Keratinocyte (primary cell): ENCODE measurements at regions not wholly inside any gene's neighbourhood (a gene's known extent, or its start where the extent isn't known, plus 50 kb on each side); places are given as distances from the start of the nearest gene placed in this dataset.

Source experiments
- DNase-seq: peaks from one replicate; pipeline ENCODE4 v3.0.0-alpha.2; 2011; ENCODE audit warnings: low read depth, missing footprints, low spot score
- FAIRE-seq: peaks from 2 replicates; lab custom pipeline; 2011; peaks lifted over from hg19 to GRCh38; lab: Jason Lieb, UNC
- H2AFZ ChIP-seq: 2 replicates; pipeline ENCODE4 v1.6.0; 2012; ENCODE audit warnings: low read length, control low read depth, inconsistent platforms; ENCODE audit not compliant: control insufficient read depth
- H3K27ac ChIP-seq: 2 replicates; pipeline ENCODE4 v1.5.1; 2011; ENCODE audit warnings: low read length; ENCODE audit not compliant: control insufficient read depth, insufficient read depth
- H3K27me3 ChIP-seq: 3 replicates; pipeline ENCODE4 v1.6.0; 2011; ENCODE audit warnings: low read length; ENCODE audit not compliant: control insufficient read depth, insufficient read depth; ENCODE audit errors: extremely low read depth
- H3K36me3 ChIP-seq, 2 experiments: 2 replicates in 1 of 2; 3 replicates in 1 of 2; pipeline ENCODE4 v1.5.1; 2011; ENCODE audit warnings: low read length in 2 of 2, mild to moderate bottlenecking in 1 of 2; ENCODE audit not compliant: control insufficient read depth in 2 of 2, insufficient read depth in 2 of 2; ENCODE audit errors: extremely low read depth in 1 of 2
- H3K4me1 ChIP-seq: 3 replicates; pipeline ENCODE4 v1.5.1; 2011; ENCODE audit warnings: low read length; ENCODE audit not compliant: control insufficient read depth, insufficient read depth; ENCODE audit errors: extremely low read depth
- H3K4me2 ChIP-seq: 3 replicates; pipeline ENCODE4 v1.6.0; 2011; ENCODE audit warnings: low read depth, low read length; ENCODE audit not compliant: control insufficient read depth, insufficient read depth; ENCODE audit errors: extremely low read depth
- H3K4me3 ChIP-seq, 3 experiments: fragments of 200-600 bp in 1 of 3; sonication (generic) in 1 of 3; 2 replicates in 2 of 3; 3 replicates in 1 of 3; pipeline ENCODE4 v1.5.1; 2011 to 2016; ENCODE audit warnings: low read length in 3 of 3, mild to moderate bottlenecking in 3 of 3, control low read depth in 2 of 3, inconsistent platforms in 1 of 3, low read depth in 1 of 3, mixed read lengths in 1 of 3, mixed run types in 1 of 3, moderate library complexity in 1 of 3; ENCODE audit not compliant: control insufficient read depth in 2 of 3, insufficient read depth in 2 of 3; ENCODE audit errors: extremely low read depth in 1 of 3
- H3K79me2 ChIP-seq: 2 replicates; pipeline ENCODE4 v1.6.0; 2012; ENCODE audit warnings: low read length; ENCODE audit not compliant: control insufficient read depth, insufficient read depth
- H3K9ac ChIP-seq: 3 replicates; pipeline ENCODE4 v1.6.0; 2011; ENCODE audit warnings: low read length; ENCODE audit not compliant: control insufficient read depth, insufficient read depth; ENCODE audit errors: extremely low read depth
- H3K9me1 ChIP-seq: 3 replicates; pipeline ENCODE4 v1.6.0; 2011; ENCODE audit warnings: low read length; ENCODE audit not compliant: control insufficient read depth, insufficient read depth; ENCODE audit errors: extremely low read depth
- H3K9me3 ChIP-seq: 2 replicates; pipeline ENCODE4 v1.5.1; 2012; ENCODE audit warnings: low read depth, low read length; ENCODE audit not compliant: control insufficient read depth
- H4K20me1 ChIP-seq: 3 replicates; pipeline ENCODE4 v1.6.0; 2011; ENCODE audit warnings: low read length; ENCODE audit not compliant: control insufficient read depth, insufficient read depth; ENCODE audit errors: extremely low read depth
- CTCF ChIP-seq, 3 experiments: IDR thresholded peaks in 1 of 3; conservative IDR thresholded peaks in 1 of 3; optimal IDR thresholded peaks in 1 of 3; 2 replicates in 2 of 3; 3 replicates in 1 of 3; pipeline versions ENCODE3 to v1.5.1; 2011; ENCODE audit warnings: low read length in 3 of 3, mild to moderate bottlenecking in 3 of 3, moderate library complexity in 2 of 3, control low read depth in 1 of 3, inconsistent platforms in 1 of 3; ENCODE audit not compliant: insufficient read depth in 2 of 3; ENCODE audit errors: extremely low read depth in 1 of 3
- EZH2 ChIP-seq: IDR thresholded peaks from one replicate; pipeline ENCODE4 v1.6.1; 2012; ENCODE audit warnings: inconsistent platforms, mild to moderate bottlenecking, low read length, moderate library complexity
- dilution Hi-C: fragments of 300-500 bp; cut with MboI; formaldehyde crosslinking; loops from one replicate; pipeline ENCODE4 v1.7.0; 2020; ENCODE audit warnings: low sequenced_read_pairs; ENCODE audit not compliant: extremely low pct_ligation_motif_present

GRCh38 chr15:79769933-79770759 is 126.7 kb downstream of the MTHFS start:
- H3K9me1 ChIP-seq = no peaks in the 10 kb centered on the region
- dilution Hi-C loops = no loop called here
- no peaks in the 10 kb centered on the region for H3K79me2 ChIP-seq
- no peak for FAIRE-seq
- H3K36me3 ChIP-seq = no peaks in the 10 kb centered on the region
- H3K4me1 ChIP-seq = no peaks in the 10 kb centered on the region
- no peak overlapping the region for H3K9ac ChIP-seq
- H3K27ac ChIP-seq = no peak overlapping the region
- no peak overlapping the region for H2AFZ ChIP-seq
- no peaks in the 10 kb centered on the region for H3K9me3 ChIP-seq
- no peak overlapping the region for H3K4me2 ChIP-seq
- no peak for TF ChIP-seq EZH2
- TF ChIP-seq CTCF (optimal IDR thresholded peaks at IDR 0.05 in 1 of 3, IDR thresholded peaks at IDR 0.05 in 1 of 3, conservative IDR thresholded peaks at IDR 0.05 in 1 of 3; ENCODE audit: extremely low read depth in 1 of 3, insufficient read depth in 2 of 3, low read length in 3 of 3) = no peak
- DNase-seq = no peak
- H4K20me1 ChIP-seq = no peaks in the 10 kb centered on the region
- H3K27me3 ChIP-seq = no peaks in the 10 kb centered on the region
- no peak overlapping the region for H3K4me3 ChIP-seq

- H3K27ac ChIP-seq = no peak overlapping the region
- no peaks in the 10 kb centered on the region for H4K20me1 ChIP-seq
- H3K36me3 ChIP-seq = no peaks in the 10 kb centered on the region
- DNase-seq = no peak
- H2AFZ ChIP-seq = no peak overlapping the region
- H3K27me3 ChIP-seq = no peaks in the 10 kb centered on the region
- H3K4me1 ChIP-seq = no peaks in the 10 kb centered on the region
- H3K4me2 ChIP-seq = no peak overlapping the region
- H3K79me2 ChIP-seq = no peaks in the 10 kb centered on the region
- dilution Hi-C loops = no loop called here
- TF ChIP-seq CTCF (optimal IDR thresholded peaks at IDR 0.05 in 1 of 3, IDR thresholded peaks at IDR 0.05 in 1 of 3, conservative IDR thresholded peaks at IDR 0.05 in 1 of 3; ENCODE audit: extremely low read depth in 1 of 3, insufficient read depth in 2 of 3, low read length in 3 of 3) (no peak), EZH2 (no peak)
- no peaks in the 10 kb centered on the region for H3K9me1 ChIP-seq
- no peaks in the 10 kb centered on the region for H3K9me3 ChIP-seq
- no peak overlapping the region for H3K9ac ChIP-seq
- no peak overlapping the region for H3K4me3 ChIP-seq
- no peak for FAIRE-seq
These were observed 123.7 kb downstream of the MTHFS start for GRCh38 chr15:79773128-79773527.
